ENCODE measurements at regions not wholly inside any gene's neighbourhood (a gene's known extent, or its start where the extent isn't known, plus 50 kb on each side); places are given as distances from the start of the nearest gene placed in this dataset.

DNA sequence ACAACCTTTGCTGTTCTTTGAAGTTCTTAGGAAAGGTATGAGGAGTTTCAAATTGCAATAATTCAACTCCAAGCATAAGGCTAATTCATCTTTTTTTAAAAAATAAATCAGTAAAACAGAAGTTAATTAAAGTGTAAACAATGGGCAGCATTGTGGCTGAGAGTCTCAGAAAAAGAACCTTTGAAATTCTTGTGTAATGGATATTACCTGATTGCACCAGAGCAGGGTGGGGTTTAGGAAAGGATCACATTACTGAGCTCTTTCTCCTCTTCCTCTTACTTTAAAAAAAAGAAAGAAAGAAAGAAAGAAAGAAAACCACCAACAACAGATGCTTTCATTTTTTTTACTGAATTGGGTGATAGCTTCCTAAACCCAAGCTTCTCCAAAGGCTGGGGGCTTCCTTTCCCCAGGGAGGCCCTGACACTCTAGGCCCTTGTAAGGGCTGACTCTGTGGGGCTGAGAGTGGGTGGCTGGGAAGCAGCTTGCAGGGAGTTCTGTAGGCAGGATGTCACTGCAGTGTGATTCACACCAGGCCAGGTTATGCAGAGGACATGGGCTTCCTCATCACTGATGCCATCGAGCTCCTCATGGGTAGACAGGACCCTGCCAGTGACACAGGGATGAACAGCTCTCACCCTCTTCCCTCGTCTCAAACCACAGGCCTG is 564.5 kb downstream of the FGF9 start:
- TF ChIP-seq EZH2 (IDR thresholded peaks at IDR 0.05; ENCODE audit: low read depth) (no peak), CTCF (conservative IDR thresholded peaks at IDR 0.05) (no peak)
